DMS153 treated with DMSO at 0.1 percent for 48 hours (cell line): ENCODE measurements at regions not wholly inside any gene's neighbourhood (a gene's known extent, or its start where the extent isn't known, plus 50 kb on each side); places are given as distances from the start of the nearest gene placed in this dataset.

Experiments used
- DNase-seq: peaks from one replicate; lab custom pipeline; 2025; ENCODE audit not compliant: unreplicated experiment; lab: John Stamatoyannopoulos, UW

- DNase-seq = no peak
Observed at GRCh38 chr1:186557147-186557777, 96.3 kb upstream of the PDC start.

GRCh38 chr1:186550832-186551231 is 89.9 kb upstream of the PDC start:
- DNase-seq = no peak

- DNase-seq = no peak
Observed at GRCh38 chr1:186541003-186541402, 80.1 kb upstream of the PDC start.

- no peak for DNase-seq
Observed at GRCh38 chr1:186540521-186540920, 79.6 kb upstream of the PDC start.

GRCh38 chr1:186536273-186536890 is 75.5 kb upstream of the PDC start:
- no peak for DNase-seq

- no peak for DNase-seq
Observed at GRCh38 chr1:186535388-186536133, 74.6 kb upstream of the PDC start.

GRCh38 chr1:186534401-186534800 is 73.5 kb upstream of the PDC start:
- DNase-seq = no peak

- no peak for DNase-seq
Observed at GRCh38 chr1:186532466-186532865, 71.6 kb upstream of the PDC start.

- no peak for DNase-seq
Observed at GRCh38 chr1:186531561-186532165, 70.7 kb upstream of the PDC start.

GRCh38 chr1:186530109-186530508 is 69.2 kb upstream of the PDC start:
- no peak for DNase-seq

GRCh38 chr1:186519982-186520381 is 59.1 kb upstream of the PDC start:
- DNase-seq = no peak

- DNase-seq = no peak
Observed at GRCh38 chr1:186518822-186519381, 58.0 kb upstream of the PDC start.

GRCh38 chr1:186518395-186518794 is 57.5 kb upstream of the PDC start:
- DNase-seq = no peak

GRCh38 chr1:186514367-186514766 is 53.5 kb upstream of the PDC start:
- DNase-seq = no peak

- no peak for DNase-seq
Observed at GRCh38 chr1:186513526-186513925, 52.6 kb upstream of the PDC start.

GRCh38 chr1:186512698-186513457 is 52.0 kb upstream of the PDC start:
- DNase-seq = no peak

- peak; percentile 7 for DNase-seq
Observed at GRCh38 chr1:186511761-186512637, 51.1 kb upstream of the PDC start.
